Thyroid gland (tissue), 4 donors: ENCODE measurements at regions not wholly inside any gene's neighbourhood (a gene's known extent, or its start where the extent isn't known, plus 50 kb on each side); places are given as distances from the start of the nearest gene placed in this dataset.

ENCODE experiments used
- DNase-seq, 2 donors: peaks; one replicate each; pipeline ENCODE4 v3.0.0-alpha.2; 2019
- H3K27ac ChIP-seq, 3 donors: fragments of 200-600 bp; sonication (generic); 1 replicate in 2 of 3; 2 replicates in 1 of 3; pipeline ENCODE4 v1.5.1; 2016 to 2019; ENCODE audit warnings: mild to moderate bottlenecking in 1 of 3, moderate library complexity in 1 of 3
- H3K27me3 ChIP-seq: fragments of 200-600 bp; sonication (generic); one replicate; pipeline ENCODE4 v1.5.1; 2019
- H3K36me3 ChIP-seq, 2 donors: fragments of 200-600 bp; sonication (generic); one replicate each; pipeline ENCODE4 v1.5.1; 2016 to 2019
- H3K4me1 ChIP-seq, 2 donors: fragments of 200-600 bp; sonication (generic); one replicate each; pipeline ENCODE4 v1.5.1; 2017 to 2019
- H3K4me3 ChIP-seq, 3 donors: fragments of 200-600 bp; sonication (generic); replicated peaks in 1 of 3; 1 replicate in 2 of 3; 2 replicates in 1 of 3; pipeline ENCODE4 v1.5.1; 2016; ENCODE audit warnings: mild to moderate bottlenecking in 1 of 3
- H3K9me3 ChIP-seq: fragments of 200-600 bp; sonication (generic); one replicate; pipeline ENCODE4 v1.5.1; 2017
- CTCF ChIP-seq, 6 experiments: fragments of 200-600 bp in 3 of 6; fragments of 450-650 bp in 3 of 6; sonication (generic) in 3 of 6; IDR thresholded peaks; one replicate each; pipeline ENCODE4 v1.5.1; 2016 to 2019; ENCODE audit warnings: antibody characterized with exemption in 6 of 6, mild to moderate bottlenecking in 2 of 6, inconsistent platforms in 1 of 6, moderate library complexity in 1 of 6
- POLR2A ChIP-seq, 2 donors: fragments of 450-650 bp; IDR thresholded peaks; one replicate each; pipeline ENCODE4 v1.6.1; 2017; ENCODE audit warnings: antibody characterized with exemption in 2 of 2, mild to moderate bottlenecking in 2 of 2, moderate library complexity in 1 of 2
- WGBS, 2 donors: methylation state at CpG; one replicate each; pipeline ENCODE4 v1.1.5; 2017; 5-methylcytosine and 5-hydroxymethylcytosine counted together
- intact Hi-C: fragments of 100-400 bp; cut with DNase I; formaldehyde crosslinking; loops from one replicate; pipeline ENCODE4 v1.15.1; 2023

DNA sequence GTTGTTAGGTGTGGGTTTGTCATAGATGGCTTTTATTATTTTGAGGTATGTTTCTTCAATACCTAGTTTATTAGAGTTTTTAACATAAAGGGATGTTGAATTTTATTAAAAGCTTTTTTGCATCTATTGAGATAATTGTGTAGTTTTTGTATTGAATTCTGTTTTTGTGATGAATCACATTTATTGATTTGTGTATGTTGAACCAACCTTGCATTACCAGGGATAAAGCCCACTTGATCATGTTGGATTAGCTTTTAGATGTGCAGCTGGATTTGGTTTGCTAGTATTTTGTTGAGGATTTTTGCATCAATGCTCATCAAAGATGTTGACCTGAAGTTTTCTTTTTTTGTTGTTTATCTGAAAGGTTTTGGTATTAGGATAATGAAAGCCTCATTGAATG, 328.2 kb downstream of the ADCYAP1 start:
- Histone ChIP-seq H3K4me3 (no peak overlapping the region), H3K27ac (no peak overlapping the region), H3K36me3 (no peaks in the 10 kb centered on the region), H3K9me3 (no peaks in the 10 kb centered on the region), H3K27me3 (no peaks in the 10 kb centered on the region), H3K4me1 (no peaks in the 10 kb centered on the region)
- intact Hi-C loops = no loop called here
- no peak for TF ChIP-seq POLR2A (IDR thresholded peaks at IDR 0.05)
- TF ChIP-seq CTCF (IDR thresholded peaks at IDR 0.05) = no peak
- no peak for DNase-seq

- H3K9me3 ChIP-seq = no peaks in the 10 kb centered on the region
- intact Hi-C loops = no loop called here
- no peak overlapping the region for H3K27ac ChIP-seq
- 75 to 77% methylated on average over 4 of the region's 4 CpGs for whole genome bisulfite sequencing, 2 donors
- no peaks in the 10 kb centered on the region for H3K4me1 ChIP-seq
- H3K4me3 ChIP-seq = no peak overlapping the region
- no peaks in the 10 kb centered on the region for H3K27me3 ChIP-seq
- no peaks in the 10 kb centered on the region for H3K36me3 ChIP-seq
- DNase-seq = no peak
- TF ChIP-seq POLR2A (IDR thresholded peaks at IDR 0.05) (no peak), CTCF (IDR thresholded peaks at IDR 0.05) (no peak)
Measured at GRCh38 chr18:1240701-1241100, 336.0 kb downstream of the ADCYAP1 start.

- Histone ChIP-seq H3K4me1 (no peaks in the 10 kb centered on the region), H3K9me3 (no peaks in the 10 kb centered on the region), H3K36me3 (no peaks in the 10 kb centered on the region), H3K27me3 (no peaks in the 10 kb centered on the region), H3K27ac (no peak overlapping the region), H3K4me3 (no peak overlapping the region)
- no peak for DNase-seq
- intact Hi-C loops = no loop called here
- TF ChIP-seq POLR2A (IDR thresholded peaks at IDR 0.05) (no peak), CTCF (IDR thresholded peaks at IDR 0.05) (no peak)
- WGBS, 2 donors = 74 to 78% methylated on average over 3 of the region's 3 CpGs
Measured at GRCh38 chr18:1244397-1245122, 339.9 kb downstream of the ADCYAP1 start.

DNA sequence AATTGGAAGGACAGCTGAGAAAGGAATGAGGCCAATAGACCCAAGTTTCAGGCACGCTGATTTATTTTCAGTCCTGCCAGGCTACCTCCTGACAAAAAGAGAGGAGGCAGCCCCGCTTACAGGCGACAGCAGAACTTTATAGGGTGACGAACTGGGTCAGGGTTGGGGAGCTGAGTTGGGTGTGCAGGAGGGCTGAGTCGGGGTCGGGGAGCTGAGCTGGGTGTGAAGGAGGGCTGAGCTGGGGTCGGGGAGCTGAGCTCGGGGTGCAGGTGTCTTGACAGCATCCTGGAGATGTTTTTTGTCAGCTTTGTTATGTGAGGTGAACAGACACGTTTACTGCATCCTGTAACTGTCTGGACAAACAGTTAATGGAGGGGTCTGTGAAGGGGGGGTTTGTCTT, 342.2 kb downstream of the ADCYAP1 start:
- H3K9me3 ChIP-seq = no peaks in the 10 kb centered on the region
- no peak for DNase-seq
- 80 to 81% methylated on average over 9 of the region's 9 CpGs for WGBS, 2 donors
- no peaks in the 10 kb centered on the region for H3K36me3 ChIP-seq
- TF ChIP-seq POLR2A (IDR thresholded peaks at IDR 0.05) (no peak), CTCF (IDR thresholded peaks at IDR 0.05) (no peak)
- intact Hi-C loops = no loop called here
- H3K4me3 ChIP-seq = no peak overlapping the region
- no peaks in the 10 kb centered on the region for H3K27me3 ChIP-seq
- no peak overlapping the region for H3K27ac ChIP-seq
- H3K4me1 ChIP-seq = no peaks in the 10 kb centered on the region

DNA sequence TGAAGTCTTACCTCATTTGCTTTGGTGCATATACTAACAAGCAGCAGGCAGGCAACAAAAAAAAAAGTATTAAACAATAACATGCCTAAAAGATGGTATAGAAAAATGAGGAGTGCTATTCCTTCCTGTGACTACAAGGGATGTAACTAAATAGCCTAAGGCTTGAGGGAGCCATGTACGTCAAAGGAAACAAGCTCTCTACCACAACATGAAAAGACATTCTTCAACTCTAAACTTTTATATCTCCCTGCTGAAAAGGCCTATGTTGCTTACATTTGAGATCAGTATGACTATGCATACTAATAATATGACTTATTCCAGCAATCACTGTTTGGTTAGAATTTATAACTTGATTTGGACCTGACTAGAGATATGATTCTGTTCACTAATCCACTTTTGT, 347.9 kb downstream of the ADCYAP1 start:
- Histone ChIP-seq H3K4me1 (no peaks in the 10 kb centered on the region), H3K4me3 (no peak overlapping the region), H3K9me3 (no peaks in the 10 kb centered on the region), H3K27ac (no peak overlapping the region), H3K36me3 (no peaks in the 10 kb centered on the region), H3K27me3 (no peaks in the 10 kb centered on the region)
- TF ChIP-seq POLR2A (IDR thresholded peaks at IDR 0.05) (no peak), CTCF (IDR thresholded peaks at IDR 0.05) (no peak)
- intact Hi-C loops = no loop called here
- DNase-seq = no peak
- WGBS, 2 donors = 77 to 88% methylated on average over 1 of the region's 1 CpG
